Osteocyte (in vitro differentiated cells): ENCODE measurements at regions not wholly inside any gene's neighbourhood (a gene's known extent, or its start where the extent isn't known, plus 50 kb on each side); places are given as distances from the start of the nearest gene placed in this dataset.
"Not testable (repeated sequence)": the region's sequence is repeated elsewhere in the genome, so short reads cannot be mapped to it uniquely, and the experiment has no call there.

Experiments
- DNase-seq: peaks from one replicate; pipeline ENCODE4 v3.0.0; 2021; ENCODE audit warnings: mixed read lengths; ENCODE audit not compliant: unreplicated experiment; ENCODE audit errors: extremely low spot score
- H3K27ac Mint-ChIP-seq: one replicate; pipeline ENCODE4 v1.8.0; 2021; ENCODE audit warnings: mild to moderate bottlenecking, mixed read lengths; ENCODE audit not compliant: unreplicated experiment
- H3K27me3 Mint-ChIP-seq: one replicate; pipeline ENCODE4 v1.8.0; 2021; ENCODE audit warnings: mixed read lengths; ENCODE audit not compliant: unreplicated experiment
- H3K36me3 Mint-ChIP-seq: one replicate; pipeline ENCODE4 v1.8.0; 2021; ENCODE audit warnings: mixed read lengths; ENCODE audit not compliant: unreplicated experiment
- H3K4me1 Mint-ChIP-seq: one replicate; pipeline ENCODE4 v1.8.0; 2021; ENCODE audit warnings: mixed read lengths; ENCODE audit not compliant: unreplicated experiment
- H3K4me3 Mint-ChIP-seq: one replicate; pipeline ENCODE4 v1.8.0; 2021; ENCODE audit warnings: mild to moderate bottlenecking, moderate library complexity, mixed read lengths; ENCODE audit not compliant: unreplicated experiment
- H3K9me3 Mint-ChIP-seq: one replicate; pipeline ENCODE4 v1.8.0; 2021; ENCODE audit warnings: mixed read lengths; ENCODE audit not compliant: unreplicated experiment
- TF ChIP-seq, protein P1 (sequence below): fragments of 200-600 bp; sonication (generic); IDR thresholded peaks from 2 replicates; pipeline ENCODE4 v1.5.0; 2021; ENCODE audit warnings: antibody characterized with exemption, mild to moderate bottlenecking, moderate library complexity

- Mint-ChIP-seq H3K9me3 (no peaks in the 10 kb centered on the region), H3K27me3 (no peaks in the 10 kb centered on the region), H3K4me3 (no peak overlapping the region), H3K27ac (peak overlapping the region; percentile 85), H3K4me1 (peaks cover 65% of the 10 kb centered on the region), H3K36me3 (no peaks in the 10 kb centered on the region)
- no peak for DNase-seq
- TF ChIP-seq, protein P1, sequence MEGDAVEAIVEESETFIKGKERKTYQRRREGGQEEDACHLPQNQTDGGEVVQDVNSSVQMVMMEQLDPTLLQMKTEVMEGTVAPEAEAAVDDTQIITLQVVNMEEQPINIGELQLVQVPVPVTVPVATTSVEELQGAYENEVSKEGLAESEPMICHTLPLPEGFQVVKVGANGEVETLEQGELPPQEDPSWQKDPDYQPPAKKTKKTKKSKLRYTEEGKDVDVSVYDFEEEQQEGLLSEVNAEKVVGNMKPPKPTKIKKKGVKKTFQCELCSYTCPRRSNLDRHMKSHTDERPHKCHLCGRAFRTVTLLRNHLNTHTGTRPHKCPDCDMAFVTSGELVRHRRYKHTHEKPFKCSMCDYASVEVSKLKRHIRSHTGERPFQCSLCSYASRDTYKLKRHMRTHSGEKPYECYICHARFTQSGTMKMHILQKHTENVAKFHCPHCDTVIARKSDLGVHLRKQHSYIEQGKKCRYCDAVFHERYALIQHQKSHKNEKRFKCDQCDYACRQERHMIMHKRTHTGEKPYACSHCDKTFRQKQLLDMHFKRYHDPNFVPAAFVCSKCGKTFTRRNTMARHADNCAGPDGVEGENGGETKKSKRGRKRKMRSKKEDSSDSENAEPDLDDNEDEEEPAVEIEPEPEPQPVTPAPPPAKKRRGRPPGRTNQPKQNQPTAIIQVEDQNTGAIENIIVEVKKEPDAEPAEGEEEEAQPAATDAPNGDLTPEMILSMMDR: no peak
Measured at GRCh38 chr20:53867741-53868351, 202.5 kb downstream of the BCAS1 start.

DNA sequence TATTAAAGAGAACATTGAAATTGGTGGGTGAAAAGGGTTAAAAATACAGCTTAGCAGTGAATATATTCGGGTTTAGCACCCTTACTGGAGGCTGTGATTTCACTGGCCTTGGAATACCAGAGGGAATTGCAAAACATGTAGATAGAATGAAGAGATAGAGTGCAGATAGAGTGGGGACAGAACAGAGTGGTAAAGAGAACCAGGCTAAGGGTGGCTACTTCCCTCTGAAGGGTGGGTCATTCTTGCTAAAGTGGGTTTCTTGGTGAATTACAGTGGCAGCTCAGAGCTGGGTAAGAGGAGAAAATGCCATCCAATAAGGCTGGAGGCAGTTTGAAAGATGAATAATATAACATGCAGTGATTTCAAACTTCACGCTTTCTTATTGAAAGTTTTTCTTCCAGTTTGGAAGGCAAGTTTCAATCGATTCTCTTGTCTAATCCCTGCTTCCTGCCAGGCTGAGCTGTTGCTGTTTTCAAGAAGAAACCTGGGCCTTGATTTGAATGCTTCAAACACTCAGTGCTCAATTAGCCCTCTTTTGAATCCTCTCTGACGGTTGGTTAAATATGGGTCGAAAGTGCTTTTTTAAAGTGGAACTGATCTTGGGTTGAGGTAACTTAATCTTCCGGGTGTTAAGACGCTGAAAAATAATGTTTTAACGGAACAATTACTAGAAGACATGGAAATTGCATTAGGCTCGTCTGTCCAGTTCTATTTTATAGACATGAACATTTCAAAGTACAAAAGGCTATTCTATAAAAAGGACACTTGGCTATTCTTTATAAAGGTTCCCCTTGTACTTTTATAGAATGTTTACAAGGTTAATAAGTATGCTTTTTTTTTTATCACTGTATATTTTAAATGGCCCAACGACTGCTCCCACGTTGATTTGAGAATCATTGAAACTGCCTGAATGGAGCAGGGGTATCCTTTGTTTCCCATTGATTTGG lies 203.3 kb downstream of the BCAS1 start:
- H3K4me1 Mint-ChIP-seq: peaks cover 57% of the 10 kb centered on the region
- no peak for DNase-seq
- no peaks in the 10 kb centered on the region for H3K27me3 Mint-ChIP-seq

GRCh38 chr20:53865901-53866793 lies 204.2 kb downstream of the BCAS1 start:
- DNase-seq: no peak
- Mint-ChIP-seq H3K27ac (peak overlapping the region; percentile 85), H3K4me3 (peak overlapping the region; percentile 56), H3K27me3 (no peaks in the 10 kb centered on the region), H3K9me3 (no peaks in the 10 kb centered on the region), H3K4me1 (peaks cover 50% of the 10 kb centered on the region), H3K36me3 (no peaks in the 10 kb centered on the region)
- TF ChIP-seq, protein P1: no peak

More for the DNA sequence above, 203.3 kb downstream of the BCAS1 start:
- no peaks in the 10 kb centered on the region for H3K9me3 Mint-ChIP-seq
- no peaks in the 10 kb centered on the region for H3K36me3 Mint-ChIP-seq
- no peak overlapping the region for H3K4me3 Mint-ChIP-seq
- peak overlapping the region; percentile 85 for H3K27ac Mint-ChIP-seq
- TF ChIP-seq, protein P1: no peak

DNA sequence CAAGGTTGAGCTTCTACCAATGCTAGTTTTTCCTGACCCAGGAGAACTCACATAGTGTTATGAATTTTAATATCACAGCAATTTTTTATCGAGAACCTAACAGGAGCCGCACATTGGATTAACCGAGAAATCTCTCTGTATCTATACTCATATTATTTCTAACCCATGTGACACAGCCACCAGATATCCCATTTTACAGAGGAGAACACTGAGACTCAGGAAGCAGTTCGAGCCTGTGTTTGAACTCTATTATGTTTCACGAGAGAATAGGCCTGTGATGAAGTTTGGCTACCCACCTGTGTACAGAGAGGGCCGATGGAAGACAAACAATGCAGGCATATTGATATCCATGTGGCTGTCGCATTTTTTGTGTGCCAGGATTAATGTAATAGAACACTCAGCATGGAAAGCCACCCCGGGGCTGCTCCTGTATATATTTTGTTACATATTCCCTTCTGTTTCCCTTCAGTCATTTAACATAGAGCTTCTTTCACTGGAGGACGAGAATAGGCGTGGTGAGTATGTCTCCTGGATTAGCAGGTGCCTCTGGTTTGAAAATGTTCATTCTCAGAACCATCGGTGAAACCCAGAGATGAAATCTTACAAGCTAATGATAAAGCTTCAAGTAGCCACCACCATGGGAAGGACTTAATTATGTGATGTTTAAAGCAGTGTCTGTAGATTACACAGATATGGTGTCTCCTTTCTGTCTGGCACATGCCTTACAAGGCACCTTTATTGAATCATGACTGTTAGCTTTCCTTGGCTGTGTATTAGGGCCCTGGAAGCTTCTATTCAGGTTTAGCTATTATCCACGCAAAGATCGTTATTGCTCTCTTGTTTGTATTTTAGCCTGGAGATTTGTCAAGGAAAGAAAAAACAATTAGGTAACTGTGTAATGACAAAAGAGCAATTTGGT lies 205.4 kb downstream of the BCAS1 start:
- H3K9me3 Mint-ChIP-seq, DNase-seq, H3K27me3 Mint-ChIP-seq, H3K36me3 Mint-ChIP-seq, H3K4me3 Mint-ChIP-seq: not testable (repeated sequence)
- Mint-ChIP-seq H3K4me1 (peaks cover 47% of the 10 kb centered on the region), H3K27ac (peak overlapping the region; percentile 85)

DNA sequence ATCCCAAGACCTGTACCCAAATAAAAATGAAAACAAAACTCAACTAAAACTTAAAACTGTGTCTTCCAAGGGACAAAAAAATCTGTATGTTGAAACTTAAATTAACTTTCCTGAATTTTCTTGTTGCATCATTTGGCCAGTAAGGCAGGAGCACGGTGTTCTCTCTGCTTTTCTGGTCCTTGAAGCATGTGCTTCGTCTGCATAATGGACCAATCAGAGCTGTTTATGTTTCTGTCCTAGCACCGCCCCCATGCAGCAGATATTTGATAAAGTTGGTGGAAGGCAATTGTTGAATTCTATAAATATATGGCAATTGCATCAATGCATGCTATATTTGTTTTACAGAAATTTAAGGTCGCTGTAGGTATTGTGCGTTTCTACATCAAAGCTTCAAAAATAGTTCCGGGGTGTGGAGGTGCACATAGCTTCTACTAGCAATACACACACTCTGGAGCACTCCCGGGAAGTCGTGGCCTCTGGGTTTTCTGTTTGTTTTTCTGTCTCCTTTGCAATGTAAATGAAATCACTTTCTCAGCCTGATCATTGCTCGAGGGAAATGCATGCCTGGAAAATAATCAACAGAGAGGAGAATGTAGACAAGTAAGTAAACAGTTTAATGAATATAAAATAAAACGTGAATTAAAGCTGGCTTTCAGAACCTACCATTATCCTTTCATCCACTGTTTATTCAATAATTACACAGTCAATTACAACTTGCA lies 206.3 kb downstream of the BCAS1 start:
- H3K27me3 Mint-ChIP-seq, H3K36me3 Mint-ChIP-seq, H3K4me3 Mint-ChIP-seq, H3K27ac Mint-ChIP-seq, H3K9me3 Mint-ChIP-seq, DNase-seq: not testable (repeated sequence)
- H3K4me1 Mint-ChIP-seq: peaks cover 40% of the 10 kb centered on the region

DNA sequence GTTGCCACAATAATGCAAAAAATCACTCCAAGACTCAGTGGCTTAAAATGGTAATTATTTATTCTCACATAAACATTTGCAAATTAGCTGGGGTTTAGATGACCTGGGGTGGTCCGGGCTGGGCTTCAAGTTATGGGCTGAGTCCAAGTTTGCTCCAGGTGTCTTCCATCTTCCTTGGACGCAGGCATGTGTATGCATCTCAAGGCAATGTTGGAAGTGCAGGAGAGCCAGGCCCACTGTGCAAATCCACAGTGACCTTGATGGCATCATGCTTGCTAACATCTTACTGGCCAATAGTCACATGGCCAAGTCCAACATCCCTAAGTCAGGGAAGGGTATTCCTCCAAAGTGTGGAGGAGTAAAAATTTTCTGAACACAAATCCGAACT lies 206.9 kb downstream of the BCAS1 start:
- H3K27ac Mint-ChIP-seq, H3K9me3 Mint-ChIP-seq, H3K27me3 Mint-ChIP-seq, H3K4me3 Mint-ChIP-seq, DNase-seq, H3K36me3 Mint-ChIP-seq: not testable (repeated sequence)
- H3K4me1 Mint-ChIP-seq: peaks cover 40% of the 10 kb centered on the region

- H3K4me1 Mint-ChIP-seq: peaks cover 40% of the 10 kb centered on the region
- H3K4me3 Mint-ChIP-seq, H3K27ac Mint-ChIP-seq, H3K9me3 Mint-ChIP-seq, H3K27me3 Mint-ChIP-seq, H3K36me3 Mint-ChIP-seq, DNase-seq: not testable (repeated sequence)
Measured at GRCh38 chr20:53863039-53863438, 207.4 kb downstream of the BCAS1 start.
